Body of pancreas (tissue), 4 donors: ENCODE measurements at regions not wholly inside any gene's neighbourhood (a gene's known extent, or its start where the extent isn't known, plus 50 kb on each side); places are given as distances from the start of the nearest gene placed in this dataset.

Experiments
- CTCF ChIP-seq, 7 experiments: fragments of 450-650 bp in 4 of 7; fragments of 200-600 bp in 3 of 7; sonication (generic) in 3 of 7; IDR thresholded peaks; one replicate each; pipeline ENCODE4 v1.5.1; 2016 to 2019; ENCODE audit warnings: antibody characterized with exemption in 7 of 7
- POLR2A ChIP-seq, 3 donors: fragments of 450-650 bp; IDR thresholded peaks; one replicate each; pipeline ENCODE4 v1.6.1; 2016; ENCODE audit warnings: antibody characterized with exemption in 3 of 3, mild to moderate bottlenecking in 2 of 3

GRCh38 chr12:124717318-124717717, 146.3 kb downstream of the SCARB1 start:
- no peak for TF ChIP-seq POLR2A (IDR thresholded peaks at IDR 0.05)
- no peak for TF ChIP-seq CTCF (IDR thresholded peaks at IDR 0.05)
